ENCODE measurements at regions not wholly inside any gene's neighbourhood (a gene's known extent, or its start where the extent isn't known, plus 50 kb on each side); places are given as distances from the start of the nearest gene placed in this dataset.

GRCh38 chr3:66665021-66665695 is 164.3 kb upstream of the LRIG1 start:
- intact Hi-C loops (cut with DNase I), result no loop called here
- DNase-seq (ENCODE audit: low spot score), result no peak

GRCh38 chr3:66666362-66666761 is 165.5 kb upstream of the LRIG1 start:
- no peak for DNase-seq (ENCODE audit: low spot score)
- intact Hi-C loops (cut with DNase I), result no loop called here

GRCh38 chr3:66667263-66667662 is 166.4 kb upstream of the LRIG1 start:
- intact Hi-C loops (cut with DNase I), result no loop called here
- no peak for DNase-seq (ENCODE audit: low spot score)

- no peak for DNase-seq (ENCODE audit: low spot score)
- intact Hi-C loops (cut with DNase I), result no loop called here
These were observed 170.5 kb upstream of the LRIG1 start for GRCh38 chr3:66671291-66671690.

- intact Hi-C loops (cut with DNase I), result no loop called here
- DNase-seq (ENCODE audit: low spot score), result no peak
These were observed 172.0 kb upstream of the LRIG1 start for GRCh38 chr3:66672830-66673229.

GRCh38 chr3:66673293-66673692 is 172.5 kb upstream of the LRIG1 start:
- no peak for DNase-seq (ENCODE audit: low spot score)
- intact Hi-C loops (cut with DNase I), result no loop called here

- intact Hi-C loops (cut with DNase I), result no loop called here
- DNase-seq (ENCODE audit: low spot score), result no peak
These were observed 174.5 kb upstream of the LRIG1 start for GRCh38 chr3:66675366-66675765.

- no peak for DNase-seq (ENCODE audit: low spot score)
These were observed 191.4 kb upstream of the LRIG1 start for GRCh38 chr3:66692042-66692765.

GRCh38 chr3:66692766-66693150 is 191.9 kb upstream of the LRIG1 start:
- DNase-seq (ENCODE audit: low spot score), result no peak
- intact Hi-C loops (cut with DNase I), result no loop called here

More at GRCh38 chr3:66692042-66692765, 191.4 kb upstream of the LRIG1 start:
- intact Hi-C loops (cut with DNase I), result no loop called here

- no peak for DNase-seq (ENCODE audit: low spot score)
- intact Hi-C loops (cut with DNase I), result no loop called here
These were observed 192.7 kb upstream of the LRIG1 start for GRCh38 chr3:66693461-66694031.

- DNase-seq (ENCODE audit: low spot score), result no peak
These were observed 201.3 kb upstream of the LRIG1 start for GRCh38 chr3:66702126-66702525.

GRCh38 chr3:66703501-66703900 is 202.7 kb upstream of the LRIG1 start:
- no peak for DNase-seq (ENCODE audit: low spot score)
- intact Hi-C loops (cut with DNase I), result no loop called here

More at GRCh38 chr3:66702126-66702525, 201.3 kb upstream of the LRIG1 start:
- intact Hi-C loops (cut with DNase I), result no loop called here

- no peak for DNase-seq (ENCODE audit: low spot score)
These were observed 204.3 kb upstream of the LRIG1 start for GRCh38 chr3:66705076-66705475.

GRCh38 chr3:66706890-66707289 is 206.1 kb upstream of the LRIG1 start:
- intact Hi-C loops (cut with DNase I), result no loop called here

More at GRCh38 chr3:66705076-66705475, 204.3 kb upstream of the LRIG1 start:
- intact Hi-C loops (cut with DNase I), result no loop called here

GRCh38 chr3:66709532-66709931 is 208.7 kb upstream of the LRIG1 start:
- intact Hi-C loops (cut with DNase I), result no loop called here
- DNase-seq (ENCODE audit: low spot score), result no peak

More at GRCh38 chr3:66706890-66707289, 206.1 kb upstream of the LRIG1 start:
- DNase-seq (ENCODE audit: low spot score), result no peak

GRCh38 chr3:66712210-66712609 is 211.4 kb upstream of the LRIG1 start:
- intact Hi-C loops (cut with DNase I), result no loop called here
- no peak for DNase-seq (ENCODE audit: low spot score)

- intact Hi-C loops (cut with DNase I), result no loop called here
- DNase-seq (ENCODE audit: low spot score), result no peak
These were observed 213.1 kb upstream of the LRIG1 start for GRCh38 chr3:66713921-66714320.

GRCh38 chr3:66715806-66716205 is 215.0 kb upstream of the LRIG1 start:
- intact Hi-C loops (cut with DNase I), result no loop called here

GRCh38 chr3:66717806-66718205 is 217.0 kb upstream of the LRIG1 start:
- intact Hi-C loops (cut with DNase I), result no loop called here
- DNase-seq (ENCODE audit: low spot score), result no peak

More at GRCh38 chr3:66715806-66716205, 215.0 kb upstream of the LRIG1 start:
- DNase-seq (ENCODE audit: low spot score), result no peak

GRCh38 chr3:66719796-66720356 is 219.1 kb upstream of the LRIG1 start:
- DNase-seq (ENCODE audit: low spot score), result no peak
- intact Hi-C loops (cut with DNase I), result no loop called here

Measured in posterior vena cava (tissue), 2 donors.